HG02884 (cell line): ENCODE measurements at regions not wholly inside any gene's neighbourhood (a gene's known extent, or its start where the extent isn't known, plus 50 kb on each side); places are given as distances from the start of the nearest gene placed in this dataset.

Experiments
- ATAC-seq: cut with Tn5 transposase; IDR thresholded peaks from one replicate; pipeline ENCODE4 v1.9.1; 2021; ENCODE audit warnings: mild to moderate bottlenecking, moderate library complexity; ENCODE audit not compliant: unreplicated experiment

DNA sequence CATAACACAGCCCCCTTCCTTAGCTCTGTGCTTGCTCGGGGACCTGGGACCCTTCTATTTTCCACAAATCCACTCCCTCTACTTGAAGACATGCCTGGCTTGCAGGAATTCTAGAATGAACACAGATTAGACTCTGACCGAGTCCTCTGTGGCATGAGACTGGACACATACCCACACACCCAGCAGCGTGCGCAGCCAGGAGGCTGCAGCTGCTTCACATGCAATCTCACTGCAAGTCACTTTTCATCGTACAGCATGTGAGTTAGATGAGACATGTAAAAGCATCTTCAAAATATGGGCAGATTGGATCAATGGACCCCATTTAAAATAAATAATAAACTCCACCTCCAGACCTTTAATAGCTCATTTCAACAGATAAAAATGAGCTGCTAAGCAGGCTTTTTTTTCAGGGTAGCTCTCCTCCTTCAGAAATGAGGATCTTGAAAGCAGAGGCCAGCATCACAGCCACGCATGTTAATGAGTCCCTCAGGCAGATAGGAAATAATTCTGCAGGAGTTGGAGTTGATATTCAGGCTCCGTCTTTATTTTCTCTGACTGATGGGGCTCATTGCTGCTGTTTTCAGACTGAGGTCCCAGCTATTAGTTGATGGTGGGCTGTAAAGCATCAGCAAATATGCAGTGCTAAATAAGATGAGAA, 215.1 kb upstream of the GGTLC1 start:
- ATAC-seq, result no peak

DNA sequence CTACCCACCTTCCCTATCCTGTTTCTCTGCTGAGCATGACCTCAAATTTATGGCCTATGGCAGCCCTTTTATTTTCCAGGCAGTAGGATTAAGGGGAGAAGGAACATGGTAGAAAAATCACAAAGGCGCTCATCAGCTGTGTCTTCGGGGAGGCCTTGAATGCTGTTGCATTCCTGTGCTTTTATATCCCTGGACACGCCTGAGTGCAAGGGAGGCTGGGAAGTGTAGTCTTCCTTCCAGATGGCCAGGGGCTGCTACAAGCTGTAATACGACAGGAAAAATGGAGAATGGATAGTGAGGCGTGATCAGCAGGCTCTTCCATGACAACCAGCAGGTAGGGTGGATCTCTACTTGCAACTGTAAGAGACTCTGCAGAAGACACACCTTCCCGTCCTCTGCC, 210.9 kb upstream of the GGTLC1 start:
- ATAC-seq, result no peak

DNA sequence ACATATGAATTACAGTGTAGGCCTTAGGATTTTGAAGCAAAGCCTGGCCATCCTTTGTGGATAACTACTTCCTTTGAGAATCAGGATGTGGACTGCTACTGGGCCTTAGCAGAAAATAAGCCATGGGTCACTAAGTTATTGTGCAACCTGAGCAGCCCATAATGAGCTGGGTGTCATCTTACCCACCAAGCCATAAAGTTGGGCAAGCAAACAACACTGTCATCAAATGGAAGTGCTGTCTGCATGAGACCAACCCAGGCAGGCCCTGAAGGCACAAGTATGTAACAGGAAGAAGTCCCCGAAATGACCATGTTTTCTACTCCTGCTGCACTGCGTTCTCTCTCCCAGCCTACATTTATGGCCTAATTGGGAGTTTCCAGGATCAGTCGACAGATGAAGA, 205.6 kb upstream of the GGTLC1 start:
- ATAC-seq, result no peak

DNA sequence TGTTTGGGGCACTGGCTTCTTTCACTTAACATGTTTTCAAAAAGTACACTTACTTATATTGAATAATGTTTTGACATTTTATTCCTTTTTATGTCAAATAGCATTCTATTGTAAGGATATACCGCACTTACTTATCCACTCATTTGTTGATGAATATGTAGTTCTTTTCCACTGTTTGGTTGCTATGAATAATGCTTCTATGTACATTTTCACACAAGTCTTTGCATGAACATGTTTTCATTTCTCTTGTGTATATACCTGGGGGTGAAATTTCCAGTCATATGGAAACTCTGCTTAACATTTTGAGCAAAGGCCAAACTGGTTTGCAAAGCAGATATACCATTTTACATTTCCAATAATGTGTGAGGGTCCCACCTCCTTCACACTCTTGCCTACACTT, 202.3 kb upstream of the GGTLC1 start:
- no peak for ATAC-seq

DNA sequence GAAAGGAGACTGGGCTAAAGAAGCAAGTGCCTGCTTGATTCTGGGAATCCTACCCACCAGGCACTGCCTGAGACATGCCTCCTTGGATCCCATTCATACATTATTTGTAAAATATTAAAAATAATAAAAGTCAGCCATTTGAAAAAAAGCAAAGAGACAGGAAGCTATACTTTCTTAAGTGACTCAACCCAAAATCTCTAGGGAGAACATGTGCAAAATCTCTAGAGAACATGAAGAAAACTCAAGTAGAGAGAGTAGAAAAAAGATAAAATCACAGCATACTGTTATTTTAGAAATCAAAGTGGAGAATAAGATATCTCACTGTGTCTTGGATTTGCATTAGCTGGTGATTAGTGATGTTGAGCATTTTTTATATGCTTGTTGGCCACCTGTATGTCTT, 197.2 kb upstream of the GGTLC1 start:
- no peak for ATAC-seq

DNA sequence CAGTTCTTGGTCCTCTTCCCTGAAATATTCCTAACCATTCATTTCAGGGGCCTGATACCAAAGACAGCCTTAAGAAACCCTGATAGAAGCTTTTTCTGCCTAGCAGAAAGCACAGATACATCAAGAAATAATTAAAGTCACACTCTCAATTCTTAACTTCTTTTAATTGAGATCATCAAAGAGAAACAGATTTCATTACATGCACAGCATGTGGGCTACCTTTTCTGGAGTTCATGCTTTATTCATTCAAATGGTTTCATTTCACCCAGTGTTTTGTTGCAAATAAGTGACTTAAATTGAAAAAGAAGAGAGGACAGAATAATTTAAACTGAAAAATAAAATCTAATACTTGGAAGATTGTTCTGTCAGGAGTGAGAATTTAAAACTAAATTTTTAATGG, 192.6 kb upstream of the GGTLC1 start:
- no peak for ATAC-seq

DNA sequence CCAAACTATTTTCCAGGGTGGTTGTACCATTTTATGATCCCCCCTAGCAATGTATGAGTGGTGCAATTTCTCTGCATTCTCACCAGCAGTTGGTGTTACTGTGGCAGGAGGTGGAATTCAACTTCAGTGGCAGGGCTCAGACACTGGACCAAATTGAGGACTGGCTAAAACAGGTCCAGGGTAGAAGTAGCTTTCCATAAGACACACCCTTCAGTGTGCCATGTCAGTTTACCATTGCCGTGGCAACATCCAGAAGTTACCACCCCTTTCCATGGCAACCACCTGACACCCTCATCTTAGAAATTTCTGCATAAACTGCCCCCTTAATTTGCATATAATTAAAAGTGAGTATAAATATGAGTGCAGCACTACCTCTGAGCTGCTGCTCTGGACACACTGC, 180.7 kb upstream of the GGTLC1 start:
- no peak for ATAC-seq

DNA sequence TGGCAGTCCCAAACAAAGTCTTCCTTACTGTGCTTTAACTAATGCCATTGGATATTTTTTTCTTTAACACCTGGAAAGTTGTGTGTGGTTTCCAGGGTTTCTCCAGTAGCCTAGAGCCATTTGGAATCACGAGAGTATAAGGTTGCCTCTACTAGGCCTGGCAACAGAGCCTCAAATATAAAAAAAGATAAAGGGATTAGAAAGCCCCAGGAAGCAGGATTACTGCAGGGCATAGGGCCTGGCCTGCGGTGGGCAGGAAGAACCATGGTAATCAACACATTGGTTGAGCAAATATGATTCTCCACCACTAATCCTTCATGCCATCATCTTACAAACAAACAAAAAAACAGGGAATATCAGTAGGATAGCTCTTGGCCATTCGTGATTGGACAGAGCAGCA, 177.8 kb upstream of the GGTLC1 start:
- no peak for ATAC-seq

DNA sequence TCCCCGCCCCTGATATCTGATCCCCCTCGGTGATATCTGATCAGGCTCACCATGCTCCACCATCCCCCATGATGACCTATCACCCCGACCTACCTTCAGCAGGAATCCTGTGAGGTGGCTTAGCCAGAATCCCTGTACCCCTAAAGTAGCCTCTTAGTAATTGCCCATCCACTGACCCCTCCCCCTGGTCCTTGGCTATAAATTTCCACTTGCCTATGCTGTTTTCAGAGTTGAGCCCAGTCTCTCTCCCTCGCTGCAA, 177.5 kb upstream of the GGTLC1 start:
- ATAC-seq, result no peak

DNA sequence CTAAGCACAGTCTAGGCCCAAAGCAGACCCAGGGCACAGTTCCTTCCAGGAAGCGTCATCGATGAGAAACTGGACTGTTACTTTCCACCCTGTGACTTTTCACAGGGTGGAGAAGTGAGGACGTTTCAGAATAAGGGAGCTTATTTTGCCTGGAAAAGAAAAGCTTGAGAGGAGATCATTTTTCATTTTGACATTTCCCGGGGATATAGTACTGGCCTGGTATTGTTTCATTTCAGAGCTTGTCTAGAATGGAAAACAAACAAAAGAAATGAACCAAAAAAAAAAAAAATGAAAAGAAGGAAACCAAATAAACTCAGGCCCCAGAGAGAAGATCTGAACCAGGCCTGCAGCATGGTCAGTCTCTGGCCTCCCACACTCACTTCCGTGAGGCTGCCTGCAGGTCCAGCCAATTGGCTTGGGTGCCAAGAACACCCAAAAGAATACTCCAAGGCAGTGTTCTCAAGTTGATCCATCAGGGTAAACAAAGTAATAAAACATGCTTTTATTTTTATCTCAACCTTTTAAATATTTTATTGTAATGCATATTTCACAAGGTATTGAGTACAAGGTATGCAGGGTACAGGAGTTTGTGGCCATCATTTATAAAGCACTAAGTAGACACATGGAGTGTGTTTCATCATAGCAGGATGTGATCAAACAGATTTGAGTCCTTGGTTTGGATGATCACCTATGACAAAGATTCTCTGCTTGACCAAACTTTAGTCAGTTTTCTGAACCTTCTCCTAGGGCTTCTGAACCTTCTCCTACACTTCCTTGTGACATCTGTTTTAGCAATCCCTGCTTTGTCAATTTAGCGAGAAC, 176.9 kb upstream of the GGTLC1 start:
- no peak for ATAC-seq

DNA sequence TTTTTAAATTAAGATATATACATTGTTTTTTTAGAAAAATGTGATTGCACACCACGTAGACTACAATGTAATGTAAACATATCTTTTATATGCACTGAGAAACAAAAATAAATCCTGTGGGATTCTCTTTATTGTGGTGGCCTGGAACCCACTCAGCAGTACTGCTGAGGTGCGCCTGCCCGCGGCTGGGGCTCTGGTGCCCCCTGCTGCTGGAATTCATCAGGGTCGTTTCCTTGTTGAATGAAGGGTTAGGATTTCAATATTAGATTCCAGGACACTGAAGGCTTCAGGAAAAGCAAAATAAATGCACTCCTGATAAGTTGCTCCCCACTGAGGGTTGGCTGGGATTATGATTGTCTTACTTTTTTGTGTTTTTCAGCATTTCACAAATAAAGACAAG, 175.8 kb upstream of the GGTLC1 start:
- no peak for ATAC-seq

DNA sequence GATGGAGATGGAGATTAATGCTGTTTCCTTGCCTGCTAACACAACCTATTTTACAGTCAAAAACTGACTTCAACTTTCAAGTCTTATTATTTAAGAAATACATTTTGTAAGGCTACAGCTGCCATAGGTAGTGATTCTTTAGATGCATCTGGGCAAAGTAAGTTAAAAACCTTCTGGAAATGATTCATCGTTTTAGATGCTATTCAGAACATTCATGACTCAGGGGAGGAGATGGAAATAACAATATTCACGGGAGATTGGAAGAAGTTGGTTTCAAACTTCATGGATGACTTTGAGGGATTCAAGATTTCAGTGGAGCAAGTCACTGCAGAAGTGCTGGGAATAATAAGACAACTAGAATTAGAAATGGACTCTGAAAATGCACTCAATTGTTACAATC, 174.9 kb upstream of the GGTLC1 start:
- ATAC-seq, result no peak

DNA sequence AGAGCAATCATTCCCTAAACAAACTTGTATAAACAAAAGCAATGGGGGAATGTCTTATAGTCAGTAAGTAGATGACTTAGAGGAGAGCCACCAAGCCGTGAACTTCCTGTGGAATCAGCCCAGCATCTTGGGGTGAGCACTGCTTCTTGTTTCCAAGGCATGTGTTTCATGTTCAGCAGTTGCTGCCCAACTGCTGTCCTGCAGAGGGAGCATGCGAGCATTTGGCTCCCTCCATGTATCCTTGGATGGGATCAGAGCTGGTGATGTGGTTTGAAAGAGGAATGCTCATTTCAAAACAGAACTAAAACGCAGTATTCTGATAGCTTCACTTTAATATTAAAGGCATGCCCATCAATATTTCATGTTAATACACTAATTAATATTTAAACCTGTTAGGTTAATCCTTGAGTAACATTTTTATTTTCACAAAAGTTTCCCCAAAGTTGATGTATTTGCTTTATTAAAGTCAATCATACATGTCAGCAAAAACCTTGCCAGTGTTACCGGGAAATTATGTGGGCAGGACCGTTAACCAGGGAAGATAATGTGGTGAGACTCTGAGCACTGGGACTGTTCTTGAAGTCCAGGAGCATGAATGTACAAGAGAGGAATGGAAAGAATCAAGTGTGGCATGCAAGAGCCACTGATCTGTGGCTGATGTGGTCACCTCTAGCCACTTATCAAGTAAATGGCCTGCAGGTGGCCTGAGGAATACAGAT, 172.1 kb upstream of the GGTLC1 start:
- ATAC-seq, result no peak

DNA sequence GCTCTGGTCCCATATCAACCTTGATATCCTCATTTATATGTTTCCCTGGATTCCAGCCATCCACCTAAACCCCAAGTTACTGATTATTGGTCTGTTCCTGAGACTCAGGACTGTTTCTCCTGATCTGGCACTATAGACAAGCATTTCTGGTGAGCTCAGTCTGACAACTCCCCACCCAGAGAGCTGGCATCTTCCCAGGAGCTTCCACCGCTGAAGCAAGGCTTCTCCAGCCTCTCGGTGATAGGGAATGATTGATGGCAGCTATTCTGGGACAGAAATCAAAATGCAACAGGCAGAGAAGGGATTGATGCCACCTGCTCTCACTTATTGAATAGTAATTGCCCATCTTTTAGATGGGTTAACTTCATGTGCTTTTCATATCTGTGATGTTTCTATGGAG, 169.7 kb upstream of the GGTLC1 start:
- ATAC-seq, result no peak

DNA sequence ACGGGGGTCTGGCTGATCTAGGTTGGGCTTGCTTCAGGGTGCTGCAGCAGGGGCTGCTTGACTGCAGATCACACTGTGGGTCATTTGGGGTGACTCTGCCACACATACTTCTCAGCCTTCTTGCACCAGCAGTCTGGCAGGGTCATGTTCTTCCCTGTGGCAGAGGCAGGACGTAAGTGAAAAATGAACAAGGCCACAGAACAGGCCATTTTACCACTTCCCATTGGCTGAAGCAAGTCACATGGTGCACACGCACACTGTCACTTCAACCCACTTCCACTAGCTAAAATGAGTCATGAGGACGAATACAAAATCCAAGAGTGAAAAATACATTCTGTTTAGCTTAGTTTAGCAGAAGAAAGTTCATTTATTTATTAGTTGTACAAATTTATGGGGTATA, 168.6 kb upstream of the GGTLC1 start:
- no peak for ATAC-seq

DNA sequence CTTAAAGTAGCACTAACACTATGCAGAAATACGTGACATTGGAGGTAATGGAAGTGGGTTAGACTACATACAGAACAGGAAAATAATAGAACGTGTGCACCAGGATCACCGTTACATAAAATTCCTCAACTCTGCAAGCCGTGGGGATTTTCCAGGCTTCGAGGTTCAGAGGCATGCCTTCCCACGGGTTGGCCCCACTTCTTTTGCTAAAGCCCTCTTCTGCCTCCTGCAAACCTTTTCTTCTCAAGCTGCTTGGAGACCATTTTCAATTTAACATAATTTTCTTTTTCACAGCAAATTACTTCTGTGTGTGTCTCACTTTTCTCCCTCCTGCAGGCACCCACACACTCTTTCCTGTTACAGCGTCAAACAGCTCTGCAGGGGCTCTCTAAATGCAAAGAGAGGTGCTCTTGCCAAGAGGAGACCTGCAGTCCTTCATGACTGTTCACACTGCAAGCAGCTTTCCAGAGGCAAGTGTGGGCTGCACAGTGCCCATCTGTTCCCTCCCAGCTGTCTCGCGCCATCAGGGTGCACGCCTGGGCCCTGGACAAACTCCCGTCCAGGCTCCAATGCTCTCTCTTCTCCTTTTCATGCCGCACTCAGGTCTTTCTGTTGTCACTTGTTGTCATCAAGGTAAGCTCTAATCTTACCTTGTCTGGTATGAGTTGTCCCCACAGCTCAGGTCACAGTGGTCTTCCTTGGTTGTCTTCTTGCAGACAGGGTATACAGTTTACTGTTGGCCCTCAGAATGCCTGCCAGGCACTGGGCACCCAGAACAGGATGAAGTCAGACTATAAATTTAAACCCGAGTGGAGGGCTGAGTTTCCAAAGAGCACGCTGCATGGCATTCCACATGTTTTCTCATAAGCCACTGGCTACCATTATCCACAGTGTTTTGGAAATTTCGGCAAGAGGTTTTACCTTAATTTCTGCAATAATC, 164.8 kb upstream of the GGTLC1 start:
- ATAC-seq, result no peak

DNA sequence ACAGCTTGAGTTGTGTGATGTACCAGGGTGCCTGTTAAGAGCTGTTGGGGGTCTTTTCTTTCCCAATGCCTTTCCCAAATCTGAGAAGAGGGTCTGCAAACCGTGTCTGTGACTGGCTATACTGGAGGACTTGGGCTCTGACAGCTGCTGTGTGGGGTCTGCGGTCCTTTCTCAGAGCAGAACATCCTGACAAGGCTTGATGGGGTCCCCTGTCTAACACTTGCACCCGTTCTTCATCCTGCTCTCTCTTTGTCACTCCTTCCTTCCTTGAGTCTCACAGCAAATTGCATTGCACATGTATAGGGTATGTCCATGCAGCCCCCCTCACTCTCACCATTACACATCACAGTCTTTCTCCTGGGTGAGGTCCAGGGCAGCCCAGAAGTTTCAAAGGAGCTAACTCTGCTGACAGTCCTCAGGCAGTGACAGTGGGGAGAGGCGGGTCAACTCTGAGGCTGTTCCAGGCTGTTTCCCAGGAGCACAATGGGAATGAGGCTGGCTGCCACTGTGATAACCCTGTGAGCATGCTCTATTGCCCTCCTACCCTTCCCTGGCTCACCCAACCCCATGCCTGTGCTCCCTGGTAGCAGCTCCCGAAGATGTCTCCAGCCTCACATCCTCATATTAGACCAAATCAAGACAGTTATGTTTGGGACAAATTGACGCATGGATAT, 163.2 kb upstream of the GGTLC1 start:
- ATAC-seq, result no peak

DNA sequence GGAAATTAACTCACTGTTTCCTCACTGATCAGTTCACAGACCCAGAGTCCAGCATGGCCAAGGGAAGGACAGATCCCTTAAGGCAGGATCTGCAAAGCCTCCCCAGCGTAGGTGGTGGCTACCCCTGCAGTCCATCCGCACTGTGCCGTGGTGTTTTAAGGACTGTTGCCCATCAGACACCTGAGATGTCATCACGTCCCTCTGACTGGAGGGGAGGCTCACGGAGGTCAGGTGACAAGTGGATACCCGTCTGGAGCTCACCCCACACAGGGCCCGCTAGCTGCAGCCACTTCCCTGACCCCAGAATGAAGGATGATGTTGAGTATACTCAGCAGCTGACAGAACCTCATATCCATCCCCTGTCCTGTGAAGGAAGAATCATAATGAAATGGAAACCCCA, 161.8 kb upstream of the GGTLC1 start:
- ATAC-seq, result no peak

DNA sequence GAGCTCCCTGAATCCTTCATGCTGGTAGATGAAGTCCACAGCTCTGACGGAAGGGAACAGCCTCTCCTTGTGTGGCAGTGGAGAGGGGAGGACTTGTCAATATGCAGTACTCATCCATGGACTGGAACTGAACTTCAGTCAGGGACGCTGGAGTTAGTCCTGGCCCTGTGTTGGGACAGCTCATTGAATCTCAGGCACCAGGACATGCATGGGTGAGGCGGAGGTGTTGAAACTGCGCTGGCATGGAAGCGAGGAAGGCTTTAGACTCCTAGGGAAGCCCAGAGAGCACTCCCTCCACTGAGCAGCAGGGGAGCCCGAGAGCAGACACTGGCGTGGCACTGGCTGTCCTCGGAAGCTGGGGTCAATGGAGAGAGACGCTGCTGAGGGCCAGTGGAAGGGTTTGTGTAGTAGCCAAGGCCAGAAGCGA, 161.3 kb upstream of the GGTLC1 start:
- ATAC-seq, result no peak

DNA sequence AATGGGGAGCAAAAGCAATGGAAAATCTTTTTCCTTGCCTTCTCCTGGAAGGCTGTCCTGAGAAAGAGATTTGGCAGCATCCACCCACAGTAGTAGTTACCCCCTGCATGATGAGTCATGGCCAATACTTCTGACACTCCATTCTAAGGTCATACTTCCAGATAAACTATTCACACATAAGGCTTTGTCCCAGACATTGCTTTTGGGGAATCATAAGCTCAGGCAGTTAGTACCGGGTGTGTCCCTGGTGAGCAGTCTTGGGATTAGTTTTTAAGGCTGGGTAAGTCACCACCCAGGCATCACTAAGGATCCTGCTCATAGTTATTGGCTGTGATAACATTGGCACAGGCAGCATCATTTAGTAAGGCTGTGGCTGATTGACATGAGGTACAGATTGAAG, 160.6 kb upstream of the GGTLC1 start:
- no peak for ATAC-seq

DNA sequence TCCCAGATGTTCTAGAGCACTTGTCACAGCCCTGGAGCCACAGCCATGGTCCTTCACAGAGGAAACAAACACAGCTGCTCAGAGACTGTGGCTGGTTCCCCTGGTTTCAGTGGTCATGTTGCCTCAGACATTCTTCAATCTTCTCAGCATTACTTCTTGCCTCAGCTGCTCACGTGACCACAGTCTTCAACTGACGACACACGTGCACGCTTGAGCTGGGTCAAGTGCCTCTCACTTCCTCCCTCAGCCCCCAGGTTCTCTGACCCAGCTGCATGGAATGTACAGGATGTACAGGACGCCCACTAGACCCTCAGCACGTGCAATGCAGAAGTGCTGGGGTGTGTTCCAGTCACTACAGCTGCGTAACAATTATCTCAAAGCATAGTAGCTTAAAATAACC, 159.8 kb upstream of the GGTLC1 start:
- no peak for ATAC-seq
